RWPE1 (cell line): ENCODE measurements at regions not wholly inside any gene's neighbourhood (a gene's known extent, or its start where the extent isn't known, plus 50 kb on each side); places are given as distances from the start of the nearest gene placed in this dataset.

Experiments
- CTCF ChIA-PET: fragments of 350-600 bp; sonication (Branson Sonifier 250); formaldehyde crosslinking; extraction: SDS; loops from one replicate; lab custom pipeline; 2021; lab: Yijun Ruan, JAX
- POLR2A ChIA-PET: fragments of 400-600 bp; formaldehyde crosslinking; extraction: SDS; loops from one replicate; lab custom pipeline; 2020; ENCODE audit warnings: antibody characterized with exemption; ENCODE audit not compliant: low non-redundant PET; lab: Yijun Ruan, JAX
- DNase-seq: peaks from one replicate; pipeline ENCODE4 v3.0.0; 2012; ENCODE audit warnings: low spot score
- H3K27ac ChIP-seq: fragments of 450-650 bp; 2 replicates; pipeline ENCODE4 v1.5.1; 2017
- CTCF ChIP-seq: fragments of 450-650 bp; conservative IDR thresholded peaks from 2 replicates; pipeline ENCODE4 v1.5.1; 2017; ENCODE audit warnings: low read depth, mild to moderate bottlenecking

GRCh38 chr12:30144777-30145683, 361.3 kb upstream of the TMTC1 start:
- CTCF ChIA-PET: no interaction called here
- DNase-seq: no peak
- no peak overlapping the region for H3K27ac ChIP-seq
- POLR2A ChIA-PET: no interaction called here
- TF ChIP-seq CTCF: no peak

- ChIA-PET POLR2A (no interaction called here), CTCF (no interaction called here)
- DNase-seq: no peak
- no peak overlapping the region for H3K27ac ChIP-seq
- no peak for TF ChIP-seq CTCF
Measured at GRCh38 chr12:30142301-30142700, 358.6 kb upstream of the TMTC1 start.

DNA sequence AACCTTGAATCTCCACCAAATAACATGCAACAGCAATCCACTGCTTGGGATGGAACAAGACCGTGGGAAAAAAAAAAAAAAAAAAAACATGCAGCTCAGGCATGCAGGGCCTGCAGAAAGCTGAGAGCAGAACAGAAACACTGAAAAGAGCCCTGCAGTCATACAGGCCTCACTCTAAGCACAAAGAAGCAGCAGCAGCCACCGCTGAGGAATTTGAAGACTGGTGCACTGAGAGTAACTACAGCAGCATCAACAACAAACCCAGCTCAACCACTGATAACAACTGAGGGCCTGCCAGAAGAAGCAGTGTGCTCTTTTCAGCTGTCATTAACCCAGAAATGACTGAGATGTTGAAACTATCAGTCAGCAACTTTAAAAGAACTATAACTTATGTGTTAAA, 354.7 kb upstream of the TMTC1 start:
- POLR2A ChIA-PET: no interaction called here
- no peak overlapping the region for H3K27ac ChIP-seq
- no peak for TF ChIP-seq CTCF
- CTCF ChIA-PET: no interaction called here
- no peak for DNase-seq

DNA sequence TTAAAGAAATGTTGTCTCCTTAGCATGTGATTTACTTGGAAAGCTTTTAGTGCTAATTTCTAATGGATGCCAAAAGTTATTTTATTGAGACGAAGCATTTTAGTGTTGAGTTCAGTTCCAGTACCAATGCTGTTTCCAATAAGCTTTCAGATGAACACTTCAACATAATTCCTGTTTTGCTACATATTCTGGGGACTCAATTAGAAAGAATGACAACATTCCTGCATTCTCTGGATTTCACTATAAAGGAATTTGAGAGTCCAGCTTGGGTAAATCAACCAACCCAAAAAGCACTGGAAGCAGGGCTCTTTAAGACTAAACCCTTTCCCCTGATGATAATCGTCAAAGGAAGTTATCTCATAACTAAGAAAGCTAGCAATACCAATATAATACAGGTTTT, 353.0 kb upstream of the TMTC1 start:
- H3K27ac ChIP-seq: no peak overlapping the region
- TF ChIP-seq CTCF: no peak
- ChIA-PET POLR2A (no interaction called here), CTCF (no interaction called here)
- no peak for DNase-seq

- H3K27ac ChIP-seq: no peak overlapping the region
- ChIA-PET CTCF (no interaction called here), POLR2A (no interaction called here)
- DNase-seq: no peak
- TF ChIP-seq CTCF: no peak
Measured at GRCh38 chr12:30135776-30136175, 352.0 kb upstream of the TMTC1 start.

GRCh38 chr12:30134229-30134628, 350.5 kb upstream of the TMTC1 start:
- POLR2A ChIA-PET: no interaction called here
- TF ChIP-seq CTCF: no peak
- CTCF ChIA-PET: interaction anchor here (0.6 kb wide), 1 partner anchor 684 kb away, joined by 5 read pairs; no protein-coding TSS in a partner anchor
- no peak overlapping the region for H3K27ac ChIP-seq
- DNase-seq: no peak
